Astrocyte of the hippocampus (primary cell): ENCODE measurements at regions not wholly inside any gene's neighbourhood (a gene's known extent, or its start where the extent isn't known, plus 50 kb on each side); places are given as distances from the start of the nearest gene placed in this dataset.
"Not testable (repeated sequence)": the region's sequence is repeated elsewhere in the genome, so short reads cannot be mapped to it uniquely, and the experiment has no call there.

ENCODE experiments used
- DNase-seq: peaks from one replicate; pipeline ENCODE4 v3.0.0; 2011; ENCODE audit warnings: low read depth, low spot score

DNA sequence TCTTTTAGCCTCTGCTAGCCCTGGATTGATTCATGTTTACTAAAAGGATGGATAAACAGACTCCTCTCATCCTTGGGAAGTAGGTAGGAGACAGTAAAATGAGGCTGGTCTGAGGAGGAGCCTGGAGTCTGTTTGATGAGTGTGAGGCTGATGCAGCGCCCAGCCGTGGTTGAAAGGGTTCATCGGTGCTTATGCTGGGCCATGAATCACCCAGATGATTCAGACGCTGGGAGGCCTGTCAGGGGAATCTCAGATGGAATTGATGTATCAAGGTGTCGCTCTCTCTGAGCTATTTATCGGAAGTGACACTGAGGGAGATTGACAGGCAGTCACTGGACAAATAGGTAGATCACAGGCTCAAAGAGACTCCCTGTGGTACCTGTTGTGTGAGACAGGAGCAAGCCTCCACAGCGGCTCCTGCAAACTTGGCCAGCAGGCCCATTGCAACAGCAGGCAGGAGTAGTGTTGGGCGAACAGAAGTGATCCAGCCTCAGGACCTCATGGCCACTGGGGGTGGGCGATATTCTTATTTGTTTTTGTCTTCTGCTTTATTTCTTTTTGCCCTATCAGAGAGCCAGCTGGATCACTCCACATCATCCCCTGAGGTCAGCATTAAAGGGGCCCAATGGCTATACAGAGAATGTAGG, 109.9 kb upstream of the CADM1 start:
- DNase-seq, result peak; percentile 80

DNA sequence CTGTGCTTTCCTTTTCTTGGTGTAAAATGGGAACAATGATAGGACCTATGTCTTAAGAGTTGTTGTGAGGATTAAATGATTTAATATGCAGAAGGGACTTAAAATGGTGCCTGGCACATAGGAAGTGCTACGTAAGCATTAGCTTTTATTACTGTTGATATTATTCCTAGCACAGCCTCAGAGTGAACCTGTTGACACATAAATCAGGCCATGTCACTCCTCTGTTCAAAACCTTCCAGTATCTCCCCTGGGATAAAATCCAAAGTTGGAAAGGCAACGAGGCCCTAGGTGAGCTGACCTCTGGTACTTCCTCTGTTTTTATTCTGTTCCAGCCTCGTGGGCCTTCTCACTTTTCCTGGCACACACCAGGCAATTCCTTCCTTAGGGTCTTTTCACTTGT, 108.8 kb upstream of the CADM1 start:
- no peak for DNase-seq

DNA sequence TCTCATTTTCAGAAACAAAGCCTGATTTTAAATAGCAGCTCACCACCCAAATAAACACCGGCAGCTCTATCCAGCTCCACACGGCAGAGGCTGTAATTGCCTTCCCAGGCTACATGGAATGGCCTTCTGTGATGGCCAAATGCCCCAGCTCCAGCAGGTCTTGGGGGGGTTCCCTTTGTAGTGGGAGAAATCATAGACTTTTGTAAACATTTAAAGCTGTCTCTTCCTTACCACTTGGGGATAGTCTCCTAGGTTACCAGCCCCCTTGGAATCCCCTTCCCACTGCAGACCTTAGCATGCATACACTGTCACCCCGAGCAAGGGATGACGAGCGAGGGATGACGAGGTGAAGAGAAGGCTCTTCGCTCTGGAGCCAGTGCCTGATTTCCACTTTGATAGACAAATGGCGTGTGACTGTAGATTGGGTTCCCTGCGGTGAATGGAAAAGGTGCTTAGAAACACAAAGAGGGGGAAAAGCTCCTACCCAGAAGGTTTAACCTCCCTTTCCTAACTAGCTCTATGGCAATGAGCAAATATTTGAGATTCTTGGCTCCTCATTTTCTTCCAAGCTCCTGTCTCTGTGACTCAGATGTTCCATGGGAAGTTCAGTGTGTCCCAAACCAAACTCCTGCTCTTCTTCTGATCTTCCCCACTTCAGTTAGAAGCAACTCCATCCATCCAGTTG, 108.0 kb upstream of the CADM1 start:
- peak; percentile 51 for DNase-seq

DNA sequence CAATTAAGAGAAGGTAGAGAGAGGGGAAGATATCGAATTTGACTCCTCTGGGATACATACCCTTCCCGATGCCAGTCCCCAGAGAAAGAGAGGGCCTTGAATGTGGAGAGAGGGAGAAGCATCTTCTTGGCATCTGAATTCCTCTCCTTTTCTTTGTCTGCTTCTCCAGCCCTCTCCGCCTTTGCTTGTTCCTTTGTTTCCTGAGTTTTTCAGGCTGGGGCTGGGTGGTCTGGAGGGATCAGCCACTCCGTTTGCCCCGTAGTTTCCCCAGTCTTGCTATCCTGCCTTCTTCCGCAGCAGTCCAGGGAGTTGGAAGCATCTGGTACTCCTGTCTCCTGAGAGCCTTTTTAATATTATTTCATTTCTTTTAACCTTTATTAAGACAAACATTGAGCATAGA, 107.1 kb upstream of the CADM1 start:
- DNase-seq, result no peak

DNA sequence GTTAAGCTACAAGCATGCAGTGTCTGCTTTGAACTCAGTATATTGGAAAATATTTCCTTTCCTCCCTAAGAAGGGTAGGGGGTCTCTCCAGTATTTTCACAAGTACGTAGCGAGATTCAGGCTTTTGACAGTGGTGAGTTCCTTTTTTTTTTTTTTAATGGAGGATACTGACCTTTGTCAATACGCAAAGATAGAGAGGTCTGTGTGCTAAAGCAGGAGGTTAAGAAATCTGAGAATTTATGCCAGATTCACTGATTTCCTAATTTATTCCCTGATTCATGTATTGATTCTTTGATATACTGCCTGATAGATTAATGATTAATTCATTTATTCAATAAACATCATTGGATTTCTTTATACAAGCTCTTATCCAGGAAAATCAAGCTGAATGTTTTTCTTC, 106.7 kb upstream of the CADM1 start:
- DNase-seq, result no peak

DNA sequence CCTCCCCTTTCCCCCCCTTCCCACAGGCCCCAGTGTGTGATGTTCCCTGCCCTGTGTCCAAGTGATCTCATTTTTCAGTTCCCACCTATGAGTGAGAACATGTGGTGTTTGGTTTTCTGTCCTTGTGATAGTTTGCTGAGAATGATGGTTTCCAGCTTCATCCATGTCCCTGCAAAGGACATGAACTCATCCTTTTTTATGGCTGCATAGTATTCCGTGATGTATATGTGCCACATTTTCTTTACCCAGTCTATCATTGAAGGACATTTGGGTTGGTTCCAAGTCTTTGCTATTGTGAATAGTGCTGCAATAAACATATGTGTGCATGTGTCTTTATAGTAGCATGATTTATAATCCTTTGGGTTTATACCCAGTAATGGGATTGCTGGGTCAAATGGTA, 106.0 kb upstream of the CADM1 start:
- not testable (repeated sequence) for DNase-seq

DNA sequence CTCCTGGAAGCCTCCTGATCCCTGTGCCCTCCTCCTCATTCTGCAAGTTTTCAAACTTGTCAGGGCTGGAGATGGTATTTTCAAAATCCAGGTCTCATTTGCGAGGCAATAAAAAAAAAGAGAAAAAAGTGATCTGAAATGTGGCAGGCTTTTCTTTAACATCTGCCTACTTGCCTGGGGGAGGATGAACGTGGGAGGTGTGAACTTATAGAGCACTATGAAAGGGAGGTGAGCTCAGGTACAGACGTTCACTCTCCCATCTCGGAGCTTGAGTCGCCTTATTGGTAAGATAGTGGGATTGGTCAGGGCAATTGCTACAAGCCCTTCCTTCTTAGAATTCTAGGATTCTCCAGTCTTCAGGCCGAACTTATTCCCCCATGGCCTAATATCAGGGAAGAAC, 104.8 kb upstream of the CADM1 start:
- no peak for DNase-seq

DNA sequence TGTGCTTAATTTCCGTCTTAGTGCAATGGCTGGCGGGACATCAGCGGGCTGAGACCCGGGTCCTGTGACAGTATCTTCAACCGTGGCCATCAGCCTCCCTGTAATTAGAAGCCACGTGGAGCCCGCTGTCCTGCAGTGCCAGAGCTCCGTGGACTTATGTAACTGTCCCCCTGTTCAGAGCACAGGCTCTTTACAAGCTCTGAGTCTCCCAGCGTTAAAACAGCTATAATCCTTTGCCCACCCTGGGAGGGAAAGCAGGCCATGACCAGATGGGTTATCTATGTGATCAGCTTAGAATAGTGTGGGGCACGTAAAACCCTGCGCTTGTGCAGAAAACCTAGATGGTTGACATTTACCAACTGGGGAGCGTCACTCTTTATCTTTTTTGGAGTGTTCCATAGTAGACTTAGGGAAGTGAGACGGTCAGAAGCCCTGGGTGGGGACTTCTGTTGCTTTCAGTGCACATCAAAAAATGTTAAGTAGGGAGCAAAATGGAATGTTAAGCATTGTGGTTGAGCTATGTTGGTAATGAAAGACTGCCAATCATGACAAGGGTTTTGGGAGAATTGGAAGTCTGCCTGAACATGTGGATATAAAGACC, 103.5 kb upstream of the CADM1 start:
- peak; percentile 85 for DNase-seq

DNA sequence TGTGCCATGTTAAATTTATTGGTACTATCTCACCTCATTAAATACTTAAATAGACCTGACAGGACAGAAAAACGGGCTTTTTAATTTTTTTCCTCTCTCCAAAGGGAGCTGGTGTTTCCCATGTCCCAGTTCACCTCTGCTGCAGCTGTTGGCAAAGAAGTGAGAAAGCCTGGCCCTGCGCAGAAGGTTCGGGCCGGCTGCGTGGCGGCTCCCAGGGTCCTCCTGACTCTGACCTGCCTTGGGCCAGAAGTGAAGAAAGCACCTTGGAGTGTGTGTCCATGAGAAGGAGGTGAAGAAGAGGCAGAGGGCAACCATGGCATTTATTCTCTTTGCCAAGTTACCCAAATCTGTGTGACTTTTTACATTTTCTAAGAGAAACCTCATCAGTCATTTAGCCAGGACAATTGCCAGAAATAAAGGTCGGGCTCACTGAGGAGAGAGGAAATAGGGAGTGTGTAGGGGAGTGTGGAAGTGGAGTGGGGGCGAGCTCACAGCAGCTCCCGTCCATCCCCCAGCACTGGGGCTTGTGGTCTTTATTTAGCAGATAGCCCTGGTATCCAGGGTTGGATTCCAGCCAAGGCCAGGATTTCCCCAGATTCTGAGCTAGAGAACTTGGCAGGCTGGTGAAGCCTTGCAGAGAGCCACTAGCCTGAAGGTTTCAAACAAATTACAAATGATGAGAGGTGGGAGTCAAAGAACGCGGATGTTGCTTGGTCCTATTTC, 102.4 kb upstream of the CADM1 start:
- DNase-seq, result peak; percentile 95

DNA sequence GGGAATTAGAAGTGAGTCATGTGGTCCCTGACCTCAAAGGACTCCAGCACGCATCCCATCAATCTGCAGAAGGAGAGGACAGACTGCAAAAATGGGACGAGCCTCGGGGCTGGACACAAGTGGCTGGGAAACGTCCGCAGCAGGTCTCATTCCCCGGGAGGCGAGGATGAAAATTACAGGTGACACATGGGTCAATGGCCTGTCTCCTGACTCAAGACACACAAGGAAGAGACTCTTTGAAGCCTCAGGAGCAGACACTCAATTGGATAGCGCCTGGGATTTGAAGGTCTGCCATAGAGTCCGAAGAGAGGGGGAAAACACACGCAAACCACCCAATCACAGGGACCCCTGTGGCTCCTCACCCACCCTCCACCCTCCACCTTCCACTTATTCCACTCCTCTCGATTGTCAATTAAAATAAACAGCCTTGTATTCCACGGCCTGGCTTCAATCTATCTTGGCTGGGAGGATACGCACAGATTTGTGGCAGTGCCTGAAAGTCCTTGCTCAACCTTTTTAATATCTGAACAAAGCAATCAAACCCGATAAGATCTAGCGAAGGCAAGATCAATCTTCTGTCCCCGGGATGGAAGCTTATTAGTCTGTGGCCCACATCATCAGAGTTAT, 101.8 kb upstream of the CADM1 start:
- no peak for DNase-seq

DNA sequence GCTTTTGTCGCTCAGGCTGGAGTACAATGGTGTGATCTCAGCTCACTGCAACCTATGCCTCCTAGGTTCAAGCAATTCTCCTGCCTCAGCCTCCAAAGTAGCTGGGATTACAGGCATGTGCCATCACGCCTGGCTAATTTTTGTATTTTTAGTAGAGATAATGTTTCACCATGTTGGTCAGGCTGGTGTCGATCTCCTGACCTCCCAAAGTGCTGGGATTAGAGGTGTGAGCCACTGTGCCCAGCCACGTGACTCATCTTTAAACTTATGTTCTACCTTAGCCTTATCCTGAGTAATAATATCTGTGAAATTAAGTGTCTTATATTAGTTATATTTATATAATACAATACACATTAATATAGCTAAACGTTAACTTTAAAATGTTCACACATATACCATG, 101.2 kb upstream of the CADM1 start:
- DNase-seq, result not testable (repeated sequence)

DNA sequence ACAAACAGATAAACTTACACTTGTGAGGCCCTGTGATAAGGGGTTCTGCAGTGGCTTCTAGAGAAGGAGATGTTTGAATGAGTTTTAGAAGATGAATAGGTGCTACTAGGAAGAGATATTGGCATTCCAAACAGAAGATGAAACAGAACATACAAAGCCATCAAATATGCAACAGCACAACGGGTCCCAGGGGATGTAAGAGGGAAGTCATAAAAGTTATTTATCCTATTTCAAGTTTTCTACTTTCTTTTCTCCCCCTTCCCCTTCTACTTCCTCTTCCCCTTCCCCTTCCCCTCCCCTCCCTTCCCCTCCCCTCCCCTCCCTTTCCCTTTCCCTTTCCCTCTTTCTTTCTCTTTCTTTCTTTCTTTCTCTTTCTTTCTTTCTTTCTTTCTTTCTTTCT, 94.9 kb upstream of the CADM1 start:
- no peak for DNase-seq

DNA sequence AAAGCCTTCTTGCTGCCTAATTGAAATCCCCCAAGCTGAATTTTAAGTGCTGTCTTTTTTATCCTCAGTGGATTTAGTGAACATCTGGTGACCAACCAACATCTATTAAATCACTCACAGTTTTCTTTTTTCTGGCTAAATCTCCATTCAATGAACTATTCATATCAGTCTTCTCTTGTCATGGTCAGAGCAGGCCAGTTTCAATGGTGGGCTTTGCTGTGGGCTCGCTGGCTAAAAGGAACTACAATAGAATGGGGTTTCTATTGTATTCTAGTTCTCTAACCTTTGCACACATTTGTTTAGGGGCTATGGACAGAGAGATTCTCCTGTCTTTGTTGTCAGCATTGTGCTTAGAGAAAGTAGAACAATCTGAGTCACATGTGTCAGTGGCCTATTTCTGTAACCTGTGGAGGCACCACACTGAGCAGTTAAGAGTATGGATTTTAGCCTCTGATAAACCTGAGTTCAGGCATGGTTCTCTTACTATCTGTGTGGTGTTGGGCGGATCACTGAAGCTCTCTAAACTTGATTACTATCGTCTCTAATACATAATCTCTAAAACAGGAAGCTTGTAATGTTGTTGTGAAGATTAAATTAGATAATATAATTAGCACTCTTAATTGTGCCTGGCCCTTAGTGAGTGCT, 94.2 kb upstream of the CADM1 start:
- DNase-seq, result no peak

DNA sequence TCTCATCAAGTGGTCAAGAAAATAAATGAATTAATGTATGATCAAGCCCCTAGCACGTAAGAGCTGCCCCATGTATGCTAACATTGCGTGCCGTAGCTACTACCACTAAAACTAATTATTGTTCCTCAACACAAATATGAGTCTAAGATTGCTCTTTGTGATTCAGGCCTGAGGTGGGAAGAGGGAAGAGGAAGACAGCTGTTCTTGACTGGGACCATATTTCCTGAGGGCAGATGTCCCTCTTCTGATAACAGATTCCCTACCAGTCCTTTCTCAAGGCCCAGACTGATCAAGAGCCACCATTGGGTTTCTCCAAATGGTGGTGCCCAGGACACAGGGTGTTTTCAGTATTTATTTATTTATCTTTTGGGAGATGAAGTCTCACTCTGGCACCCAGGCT, 87.2 kb upstream of the CADM1 start:
- DNase-seq, result no peak

DNA sequence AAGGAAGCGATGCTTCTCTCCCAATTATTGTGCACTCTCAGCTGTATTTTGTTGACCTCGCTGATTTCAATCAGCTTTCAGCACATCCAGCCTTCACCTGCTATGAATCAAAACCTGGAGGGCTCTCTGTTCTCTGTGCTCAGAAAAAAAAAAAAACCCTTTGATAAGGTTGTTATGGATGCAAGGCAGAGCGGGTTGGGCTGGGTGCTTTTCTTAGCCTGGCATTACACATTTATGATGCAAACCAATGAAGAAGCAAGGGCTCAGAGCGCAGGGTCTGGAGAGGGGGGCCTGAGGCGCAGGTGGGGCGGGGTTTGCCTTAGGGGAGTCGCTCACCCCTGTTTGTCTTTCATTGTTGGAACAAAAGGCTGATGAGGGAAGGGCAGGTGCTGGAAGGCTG, 86.0 kb upstream of the CADM1 start:
- no peak for DNase-seq

DNA sequence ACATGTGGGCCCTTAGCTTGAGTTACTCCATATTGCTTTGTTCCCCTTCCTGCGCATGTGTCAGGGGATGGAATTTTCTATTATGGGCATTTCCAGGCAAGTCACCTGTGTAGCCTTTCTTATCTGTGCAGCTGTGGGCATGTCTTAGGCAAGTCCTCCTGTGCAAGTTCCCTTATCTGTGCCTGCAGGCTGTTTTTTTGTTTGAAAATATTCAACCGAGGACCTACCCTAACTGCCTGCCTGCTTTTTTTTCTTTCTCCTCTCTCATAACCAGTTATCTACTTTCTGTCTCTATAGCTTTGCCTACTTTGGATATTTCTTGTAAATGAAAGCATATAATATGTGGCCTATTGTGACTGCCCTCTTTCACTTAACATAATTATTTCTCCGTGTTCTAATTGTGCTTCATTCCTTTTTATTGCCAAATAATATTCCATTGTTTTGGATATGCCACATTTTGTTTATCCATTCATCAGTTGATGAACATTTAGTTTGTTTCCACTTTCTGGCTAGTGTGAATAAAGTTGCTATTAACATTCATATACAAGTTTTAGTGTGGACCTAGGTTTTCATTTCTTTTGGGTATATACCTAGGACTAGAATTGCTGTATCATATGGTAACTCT, 83.6 kb upstream of the CADM1 start:
- no peak for DNase-seq

DNA sequence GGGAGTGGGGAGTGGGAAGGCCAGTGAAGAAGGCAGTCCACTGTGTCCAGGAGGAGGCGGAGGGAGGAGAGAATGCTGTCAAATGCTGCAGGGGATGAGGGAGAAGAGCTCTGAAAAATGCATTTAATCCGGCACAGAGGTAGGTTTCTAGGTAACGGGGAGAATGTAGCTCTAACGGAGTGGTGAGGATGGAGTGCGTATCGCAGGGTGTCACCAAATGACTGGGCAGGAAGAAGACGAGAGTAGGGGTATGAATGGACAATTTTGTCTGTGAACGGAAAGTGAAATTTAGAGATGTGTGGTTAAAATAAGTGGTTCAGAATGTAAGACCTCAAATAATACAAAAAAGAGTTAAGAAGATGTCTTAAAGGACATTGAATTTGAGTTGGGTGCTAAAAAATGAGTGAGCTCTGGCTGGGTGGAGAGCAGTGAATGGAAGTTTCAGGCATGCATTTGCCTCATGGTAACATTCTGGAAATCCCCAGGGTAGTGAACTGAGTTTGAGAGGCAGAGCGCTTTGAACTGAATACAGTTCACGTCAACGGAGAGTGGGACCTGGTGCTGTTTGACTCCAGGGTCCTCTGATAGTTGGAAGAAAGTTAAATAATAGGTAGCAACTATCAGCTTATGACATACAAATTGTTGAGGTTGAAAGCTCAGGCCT, 81.3 kb upstream of the CADM1 start:
- DNase-seq, result no peak

DNA sequence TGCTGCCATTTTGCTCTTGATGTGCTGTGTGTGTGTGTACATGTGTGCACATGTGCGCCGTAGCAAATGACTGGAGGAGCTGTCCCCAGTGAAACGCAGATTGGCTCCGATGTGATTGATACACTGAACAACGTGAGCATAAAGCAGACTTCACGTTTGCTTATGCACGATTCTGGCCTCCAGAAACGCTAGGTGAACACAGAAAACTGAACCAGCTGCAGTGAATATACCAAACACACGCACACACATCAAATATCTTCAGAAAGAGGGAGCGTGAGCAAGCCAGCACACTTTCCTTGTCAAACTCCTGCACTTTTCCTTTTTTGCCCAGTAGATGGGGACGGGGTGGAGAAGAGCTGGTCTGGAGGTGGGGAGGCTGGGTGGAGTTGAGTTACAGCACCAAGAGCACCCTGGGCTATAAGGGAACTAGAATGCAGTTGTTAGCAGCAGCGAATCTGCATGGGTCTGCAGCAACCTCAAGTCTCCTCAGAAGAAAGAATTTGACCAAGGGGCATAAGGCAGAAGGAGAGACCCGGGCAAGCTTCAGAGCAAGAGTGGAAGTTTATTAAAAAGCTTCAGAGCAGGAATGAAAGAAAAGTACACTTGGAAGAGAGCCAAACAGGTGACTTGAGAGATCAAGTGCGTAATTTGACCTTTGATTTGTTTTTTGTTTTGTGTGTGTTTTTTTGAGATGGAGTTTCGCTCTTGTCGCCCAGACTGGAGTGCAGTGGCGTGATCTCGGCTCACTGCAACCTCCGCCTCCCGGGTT, 77.8 kb upstream of the CADM1 start:
- peak; percentile 33 for DNase-seq

DNA sequence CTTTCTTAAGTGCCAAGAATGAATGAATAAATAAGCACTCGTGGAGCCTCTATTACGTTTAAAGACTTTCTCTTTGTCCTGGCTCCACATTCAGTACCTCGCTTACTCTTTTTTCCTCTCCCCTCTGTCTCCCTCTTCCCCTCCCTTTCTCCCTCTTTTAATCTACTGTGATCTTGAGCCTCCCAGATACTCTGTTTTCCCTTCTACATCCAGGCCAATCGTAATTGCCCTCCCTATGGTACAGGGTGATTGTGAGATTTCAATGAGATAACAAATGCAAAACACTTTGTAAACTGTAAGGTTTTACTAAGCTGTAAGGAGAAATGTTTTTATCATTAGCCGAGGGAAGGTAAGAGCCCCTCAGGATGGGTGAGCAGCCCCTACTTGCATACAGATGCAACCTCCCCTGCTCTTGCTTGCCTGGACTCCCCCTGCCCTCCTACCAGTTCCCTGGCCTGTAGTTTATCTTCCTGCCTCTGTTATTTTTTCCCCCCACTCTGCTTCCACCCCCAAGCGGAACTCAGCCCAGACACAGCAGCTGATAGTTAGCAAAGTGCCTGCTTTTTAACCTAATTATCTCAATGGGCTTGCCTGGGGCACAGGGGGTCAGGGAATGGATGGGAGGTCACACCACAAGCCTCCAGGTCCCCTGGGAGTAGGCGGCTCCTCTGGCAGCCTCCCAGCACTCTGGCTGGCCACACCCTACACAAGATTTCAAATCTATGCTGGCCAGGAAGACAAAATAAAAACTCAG, 76.9 kb upstream of the CADM1 start:
- DNase-seq, result peak; percentile 48
